HEK293T (cell line): ENCODE measurements at regions not wholly inside any gene's neighbourhood (a gene's known extent, or its start where the extent isn't known, plus 50 kb on each side); places are given as distances from the start of the nearest gene placed in this dataset.

Experiments
- CTCF ChIA-PET: fragments of 350-600 bp; formaldehyde crosslinking; extraction: SDS; loops from one replicate; lab custom pipeline; 2021; ENCODE audit warnings: antibody characterized with exemption, inconsistent platforms; lab: Yijun Ruan, JAX
- POLR2A ChIA-PET: fragments of 350-600 bp; formaldehyde crosslinking; extraction: SDS; loops from one replicate; lab custom pipeline; 2020; ENCODE audit warnings: antibody characterized with exemption, inconsistent platforms; lab: Yijun Ruan, JAX
- DNase-seq: peaks from one replicate; pipeline ENCODE4 v3.0.0; 2012; ENCODE audit warnings: mixed read lengths; ENCODE audit errors: extremely low spot score
- ARNT ChIP-seq: fragments of 450-650 bp; IDR thresholded peaks from 2 replicates; pipeline ENCODE4 v1.6.1; 2017; ENCODE audit warnings: mild to moderate bottlenecking
- BHLHE40 ChIP-seq: fragments of 450-650 bp; IDR thresholded peaks from 2 replicates; pipeline ENCODE4 v1.6.1; 2016; ENCODE audit warnings: mild to moderate bottlenecking, moderate library complexity, borderline replicate concordance
- CTBP1 ChIP-seq: fragments of 450-650 bp; IDR thresholded peaks from 2 replicates; pipeline ENCODE4 v1.6.1; 2016; ENCODE audit warnings: borderline replicate concordance
- ELF4 ChIP-seq: fragments of 450-650 bp; IDR thresholded peaks from 2 replicates; pipeline ENCODE4 v1.6.1; 2017; ENCODE audit warnings: antibody characterized with exemption
- FOXA1 ChIP-seq: fragments of 450-650 bp; IDR thresholded peaks from 2 replicates; pipeline ENCODE4 v1.6.1; 2016; ENCODE audit warnings: mild to moderate bottlenecking
- FOXK2 ChIP-seq: fragments of 450-650 bp; IDR thresholded peaks from 2 replicates; pipeline ENCODE4 v1.6.1; 2016; ENCODE audit warnings: mild to moderate bottlenecking
- FOXM1 ChIP-seq: fragments of 450-650 bp; IDR thresholded peaks from 2 replicates; pipeline ENCODE4 v1.6.1; 2017; ENCODE audit warnings: mild to moderate bottlenecking, borderline replicate concordance
- HDGF ChIP-seq: fragments of 450-650 bp; IDR thresholded peaks from 2 replicates; pipeline ENCODE4 v1.6.1; 2017; ENCODE audit warnings: antibody characterized with exemption, borderline replicate concordance
- L3MBTL2 ChIP-seq: fragments of 450-650 bp; conservative IDR thresholded peaks from 2 replicates; pipeline ENCODE4 v1.6.1; 2016; ENCODE audit warnings: mild to moderate bottlenecking
- LEF1 ChIP-seq: fragments of 450-650 bp; IDR thresholded peaks from 2 replicates; pipeline ENCODE4 v1.6.1; 2017; ENCODE audit warnings: mild to moderate bottlenecking, borderline replicate concordance
- NFRKB ChIP-seq: fragments of 450-650 bp; IDR thresholded peaks from 2 replicates; pipeline ENCODE4 v1.6.1; 2016; ENCODE audit warnings: mild to moderate bottlenecking, moderate library complexity
- SP1 ChIP-seq: fragments of 450-650 bp; IDR thresholded peaks from 2 replicates; pipeline ENCODE4 v1.6.1; 2017
- SUZ12 ChIP-seq: fragments of 450-650 bp; IDR thresholded peaks from 2 replicates; pipeline ENCODE4 v1.6.1; 2016; ENCODE audit warnings: mild to moderate bottlenecking
- TARDBP ChIP-seq: fragments of 450-650 bp; IDR thresholded peaks from 2 replicates; pipeline ENCODE4 v1.6.1; 2016
- ZNF384 ChIP-seq: fragments of 450-650 bp; IDR thresholded peaks from 2 replicates; pipeline ENCODE4 v1.6.1; 2016
- TF ChIP-seq, protein P1 (sequence below): fragments of 450-650 bp; IDR thresholded peaks from 2 replicates; pipeline ENCODE4 v1.6.1; 2016

DNA sequence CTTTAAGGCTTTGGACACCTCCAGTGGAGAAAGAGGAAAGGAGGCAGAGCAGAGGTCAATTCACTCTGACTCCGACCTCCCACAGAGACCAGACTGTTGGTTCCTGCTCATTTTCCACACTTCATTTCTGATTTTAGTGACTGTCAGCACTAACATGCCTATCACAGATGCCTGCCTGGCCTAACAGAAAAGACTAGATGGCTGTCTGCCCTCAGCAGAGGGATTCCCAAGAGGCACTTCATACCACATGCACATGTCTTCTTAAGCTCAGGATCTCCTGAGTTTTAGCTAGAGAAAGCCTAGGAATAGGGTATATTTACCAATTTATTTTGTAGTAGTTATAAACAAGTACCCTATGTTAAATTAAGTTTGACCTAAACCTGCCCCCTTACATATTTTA is 336.0 kb downstream of the ENC1 start:
- ChIA-PET POLR2A (no interaction called here), CTCF (no interaction called here)
- DNase-seq: no peak
- TF ChIP-seq HDGF: no peak
- TF ChIP-seq BHLHE40: no peak
- no peak for TF ChIP-seq LEF1

DNA sequence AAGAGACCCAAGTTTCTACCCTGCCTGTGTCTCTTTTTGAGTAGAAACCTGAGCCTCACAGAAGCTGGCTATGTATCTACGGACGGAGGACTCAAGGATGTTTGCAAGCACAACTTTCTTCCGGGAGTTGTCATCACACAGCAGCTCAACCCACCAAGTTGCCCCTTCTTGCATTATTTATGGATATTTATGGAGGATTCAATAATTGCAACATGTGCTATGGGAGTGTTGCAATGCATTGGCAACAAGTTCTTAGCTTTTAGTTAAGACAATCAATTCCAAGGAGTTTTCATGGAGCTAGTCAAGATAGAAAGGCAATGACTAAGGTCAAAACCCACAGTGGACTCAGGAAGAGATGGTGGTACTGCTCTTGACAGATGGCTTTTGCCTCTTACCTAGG is 336.9 kb downstream of the ENC1 start:
- no peak for DNase-seq
- ChIA-PET CTCF (no interaction called here), POLR2A (no interaction called here)
- no peak for TF ChIP-seq CTBP1
- TF ChIP-seq, protein P1, sequence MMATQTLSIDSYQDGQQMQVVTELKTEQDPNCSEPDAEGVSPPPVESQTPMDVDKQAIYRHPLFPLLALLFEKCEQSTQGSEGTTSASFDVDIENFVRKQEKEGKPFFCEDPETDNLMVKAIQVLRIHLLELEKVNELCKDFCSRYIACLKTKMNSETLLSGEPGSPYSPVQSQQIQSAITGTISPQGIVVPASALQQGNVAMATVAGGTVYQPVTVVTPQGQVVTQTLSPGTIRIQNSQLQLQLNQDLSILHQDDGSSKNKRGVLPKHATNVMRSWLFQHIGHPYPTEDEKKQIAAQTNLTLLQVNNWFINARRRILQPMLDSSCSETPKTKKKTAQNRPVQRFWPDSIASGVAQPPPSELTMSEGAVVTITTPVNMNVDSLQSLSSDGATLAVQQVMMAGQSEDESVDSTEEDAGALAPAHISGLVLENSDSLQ: no peak
- TF ChIP-seq ARNT: no peak
- no peak for TF ChIP-seq NFRKB
- TF ChIP-seq HDGF: no peak
- TF ChIP-seq SP1: no peak
- TF ChIP-seq BHLHE40: no peak
- no peak for TF ChIP-seq TARDBP
- no peak for TF ChIP-seq ELF4
- no peak for TF ChIP-seq FOXM1
- TF ChIP-seq LEF1: no peak

DNA sequence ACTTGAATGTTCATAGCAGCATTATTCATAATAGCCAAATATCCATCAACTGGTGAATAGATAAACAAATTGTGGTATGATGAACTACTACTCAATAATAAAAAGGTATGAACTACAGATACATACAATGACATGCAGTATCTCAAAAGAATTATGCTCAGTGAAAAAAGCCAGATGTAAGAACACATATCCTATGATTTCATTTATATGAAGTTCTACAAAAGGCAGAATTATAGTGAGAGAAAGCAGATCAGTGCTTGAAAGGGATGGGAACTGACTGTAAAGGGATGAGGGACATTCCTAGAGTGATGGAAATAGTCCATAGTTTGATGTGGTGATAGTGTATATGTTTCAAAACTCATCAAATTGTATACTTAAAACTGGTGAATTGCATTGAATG is 339.0 kb downstream of the ENC1 start:
- ChIA-PET POLR2A (no interaction called here), CTCF (no interaction called here)
- no peak for TF ChIP-seq SP1
- TF ChIP-seq SUZ12: no peak
- no peak for TF ChIP-seq TARDBP
- no peak for TF ChIP-seq ARNT
- no peak for TF ChIP-seq LEF1
- TF ChIP-seq, protein P1: no peak
- TF ChIP-seq FOXM1: no peak
- no peak for TF ChIP-seq HDGF
- no peak for TF ChIP-seq ELF4
- TF ChIP-seq L3MBTL2: no peak
- TF ChIP-seq NFRKB: no peak
- TF ChIP-seq CTBP1: no peak
- no peak for TF ChIP-seq FOXK2
- TF ChIP-seq ZNF384: no peak
- no peak for DNase-seq

DNA sequence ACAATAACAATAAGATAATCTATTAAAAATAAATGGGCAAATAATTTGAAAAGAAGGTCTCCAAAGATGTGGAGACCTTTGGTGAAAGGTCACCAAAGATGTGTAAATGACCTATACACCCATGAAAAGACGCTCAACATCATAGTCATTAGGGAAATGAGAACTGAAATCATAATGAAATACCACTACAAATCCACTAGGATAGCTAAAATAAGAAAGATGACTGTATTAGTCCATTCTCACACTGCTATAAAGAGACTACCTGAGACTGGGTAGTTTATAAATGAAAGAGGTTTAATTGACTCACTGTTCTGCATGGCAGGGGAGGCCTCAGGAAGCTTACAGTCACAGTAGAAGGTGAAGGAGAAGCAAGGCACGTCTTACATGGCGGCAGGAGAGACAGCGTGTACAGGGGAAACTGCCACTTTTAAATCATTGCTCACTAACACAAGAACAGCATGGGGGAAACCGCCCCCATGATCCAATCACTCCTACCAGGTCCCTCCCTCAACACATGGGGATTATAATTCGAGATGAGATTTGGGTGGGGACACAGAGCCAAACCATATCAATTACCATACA is 339.6 kb downstream of the ENC1 start:
- DNase-seq: no peak
- CTCF ChIA-PET: no interaction called here
- POLR2A ChIA-PET: no interaction called here
- no peak for TF ChIP-seq BHLHE40
- TF ChIP-seq FOXA1: no peak
- TF ChIP-seq FOXK2: no peak
- no peak for TF ChIP-seq ZNF384
- TF ChIP-seq SUZ12: no peak
- TF ChIP-seq, protein P1: no peak
- no peak for TF ChIP-seq HDGF
- TF ChIP-seq ARNT: no peak
- no peak for TF ChIP-seq NFRKB
- TF ChIP-seq L3MBTL2: no peak
- TF ChIP-seq FOXM1: no peak
- no peak for TF ChIP-seq SP1
- no peak for TF ChIP-seq TARDBP

DNA sequence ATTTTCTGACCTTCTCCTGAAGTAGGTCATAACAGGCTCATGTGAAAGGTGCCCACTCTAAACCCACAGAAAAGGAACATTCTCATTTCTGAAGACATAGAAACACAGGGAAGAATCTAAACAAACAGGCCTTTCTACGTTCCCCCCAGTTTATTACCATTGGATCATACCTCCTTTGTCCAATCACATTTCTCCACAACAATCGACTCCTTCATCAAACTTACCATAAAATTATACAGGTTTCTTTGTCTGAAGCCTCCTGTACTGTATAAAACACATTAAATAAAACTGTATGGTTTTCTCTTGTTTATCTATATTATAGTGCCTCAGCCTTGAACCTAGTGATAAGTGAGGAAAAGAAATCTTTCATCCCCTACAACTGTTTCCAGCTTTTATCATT is 340.7 kb downstream of the ENC1 start:
- TF ChIP-seq ZNF384 (no peak), LEF1 (no peak), SP1 (no peak), FOXM1 (no peak), SUZ12 (no peak), TARDBP (no peak), CTBP1 (no peak), NFRKB (no peak)
- TF ChIP-seq, protein P1: no peak
- POLR2A ChIA-PET: no interaction called here
- no peak for DNase-seq
- CTCF ChIA-PET: no interaction called here

DNA sequence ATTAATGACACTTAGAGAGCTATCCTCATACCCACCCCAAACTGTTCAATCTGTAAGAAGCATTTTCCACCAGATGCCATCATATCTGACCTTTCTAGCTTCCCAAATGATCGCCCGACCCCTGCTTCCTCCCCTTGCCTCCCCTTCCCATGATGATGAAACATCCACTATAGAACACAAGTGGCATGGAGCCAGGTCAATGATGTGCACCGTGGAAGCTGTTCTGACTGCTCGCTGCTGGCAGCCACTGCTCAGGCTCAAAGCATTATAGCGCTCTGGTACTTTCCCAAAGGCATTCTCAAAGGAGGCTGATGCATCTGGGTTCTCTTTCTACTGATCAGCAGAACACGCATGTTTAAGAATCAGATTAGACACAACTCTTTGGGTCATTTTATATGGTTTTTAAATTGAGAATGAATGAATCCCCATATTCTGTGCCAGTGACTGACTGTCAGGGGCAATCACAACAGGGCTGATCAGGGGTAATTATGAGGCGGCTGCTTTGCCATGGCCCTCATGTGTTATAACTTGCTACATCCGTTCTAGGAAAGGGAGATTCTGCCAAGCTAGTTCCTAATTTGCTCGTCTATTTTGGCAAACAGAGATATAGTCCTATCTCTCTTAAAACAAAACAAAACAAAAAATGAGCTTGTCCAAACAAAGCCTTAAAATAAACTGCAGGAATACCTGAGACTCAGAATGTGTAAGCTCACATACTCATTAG is 343.7 kb downstream of the ENC1 start:
- no peak for TF ChIP-seq SUZ12
- TF ChIP-seq FOXA1: no peak
- no peak for TF ChIP-seq FOXK2
- CTCF ChIA-PET: no interaction called here
- no peak for DNase-seq
- POLR2A ChIA-PET: no interaction called here
